ENCODE measurements at regions not wholly inside any gene's neighbourhood (a gene's known extent, or its start where the extent isn't known, plus 50 kb on each side); places are given as distances from the start of the nearest gene placed in this dataset.

- H3K4me1 ChIP-seq (ENCODE audit: control insufficient read depth, insufficient read depth, low read length), result no peaks in the 10 kb centered on the region
- H3K4me3 ChIP-seq (ENCODE audit: low read length), result no peak overlapping the region
- 84% methylated on average over 4 of the region's 4 CpGs for WGBS
- no peaks in the 10 kb centered on the region for H3K27me3 ChIP-seq (ENCODE audit: control insufficient read depth, insufficient read depth)
- intact Hi-C loops (cut with DNase I), result no loop called here
- DNase-seq (peak in 2 of 3 donors; percentile 52 to 77), ATAC-seq (no peak)
- no peak overlapping the region for H3K27ac ChIP-seq (ENCODE audit: low read length)
- H3K9me3 ChIP-seq (ENCODE audit: control insufficient read depth, low read length), result no peaks in the 10 kb centered on the region
Measured at GRCh38 chr1:94686882-94687281, 133.3 kb upstream of the SLC44A3 start.

- Histone ChIP-seq H3K27me3 (ENCODE audit: control insufficient read depth, insufficient read depth) (no peaks in the 10 kb centered on the region), H3K4me1 (ENCODE audit: control insufficient read depth, insufficient read depth, low read length) (no peaks in the 10 kb centered on the region), H3K27ac (ENCODE audit: low read length) (no peak overlapping the region), H3K9me3 (ENCODE audit: control insufficient read depth, low read length) (no peaks in the 10 kb centered on the region), H3K4me3 (ENCODE audit: low read length) (no peak overlapping the region)
- DNase-seq, result no peak
- 78% methylated on average over 7 of the region's 7 CpGs for WGBS
- peak in 1 of 2 donors; percentile 9 for ATAC-seq
- intact Hi-C loops (cut with DNase I), result no loop called here
Measured at GRCh38 chr1:94684690-94685250, 135.4 kb upstream of the SLC44A3 start.

DNA sequence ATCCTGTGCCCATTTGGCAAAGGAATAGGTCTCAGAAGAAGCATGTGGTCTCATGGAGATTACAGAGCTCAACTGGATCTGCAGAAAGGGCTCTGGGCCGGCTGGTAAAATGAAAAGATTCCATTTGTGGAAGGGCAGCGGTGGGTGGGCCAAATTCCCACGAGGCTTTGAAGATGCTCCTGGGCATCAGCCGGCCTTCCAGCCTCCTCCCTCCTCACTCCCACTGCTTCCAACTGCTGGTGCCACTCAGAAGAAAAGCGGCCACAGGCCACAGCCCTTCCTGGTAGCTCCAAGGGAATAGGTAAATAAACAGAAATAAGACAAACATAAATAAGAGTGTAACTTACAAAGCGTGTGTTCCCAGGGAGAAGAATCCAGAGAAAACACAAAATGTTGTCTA is 136.3 kb upstream of the SLC44A3 start:
- Histone ChIP-seq H3K27me3 (ENCODE audit: control insufficient read depth, insufficient read depth) (no peaks in the 10 kb centered on the region), H3K4me3 (ENCODE audit: low read length) (no peak overlapping the region), H3K9me3 (ENCODE audit: control insufficient read depth, low read length) (no peaks in the 10 kb centered on the region), H3K4me1 (ENCODE audit: control insufficient read depth, insufficient read depth, low read length) (peaks cover under 1% of the 10 kb centered on the region), H3K27ac (ENCODE audit: low read length) (no peak overlapping the region)
- DNase-seq (no peak), ATAC-seq (no peak)
- intact Hi-C loops (cut with DNase I), result no loop called here
- 82% methylated on average over 6 of the region's 6 CpGs for WGBS

DNA sequence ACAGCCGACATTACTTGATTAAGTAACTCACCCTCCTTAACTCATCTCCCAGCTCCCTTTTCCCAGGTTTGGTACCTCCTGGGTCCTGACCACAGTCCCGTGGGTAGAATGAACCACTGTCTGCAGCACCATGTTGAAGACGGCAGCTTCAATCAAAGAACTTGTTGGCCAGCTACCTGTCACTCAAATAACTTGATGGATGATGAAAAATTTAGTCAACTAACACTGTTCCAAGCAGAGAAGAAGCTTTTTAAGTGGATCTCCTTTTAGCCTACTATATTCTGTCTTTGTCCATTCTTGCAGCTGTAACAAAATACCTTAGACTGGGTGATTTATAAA is 138.4 kb upstream of the F3 start:
- intact Hi-C loops (cut with DNase I), result no loop called here
- Histone ChIP-seq H3K9me3 (ENCODE audit: control insufficient read depth, low read length) (no peaks in the 10 kb centered on the region), H3K4me3 (ENCODE audit: low read length) (no peak overlapping the region), H3K4me1 (ENCODE audit: control insufficient read depth, insufficient read depth, low read length) (peaks cover 3% of the 10 kb centered on the region), H3K27me3 (ENCODE audit: control insufficient read depth, insufficient read depth) (no peaks in the 10 kb centered on the region), H3K27ac (ENCODE audit: low read length) (no peak overlapping the region)
- 46% methylated on average over 3 of the region's 3 CpGs for WGBS
- ATAC-seq (no peak), DNase-seq (no peak)

GRCh38 chr1:94679332-94680038 is 137.9 kb upstream of the F3 start:
- no peak overlapping the region for H3K27ac ChIP-seq (ENCODE audit: low read length)
- WGBS, result 64% methylated on average over 4 of the region's 4 CpGs
- DNase-seq, result peak; percentile 74 to 92 (median 76)
- H3K4me1 ChIP-seq (ENCODE audit: control insufficient read depth, insufficient read depth, low read length), result peaks cover 3% of the 10 kb centered on the region
- no peak overlapping the region for H3K4me3 ChIP-seq (ENCODE audit: low read length)
- intact Hi-C loops (cut with DNase I), result no loop called here
- peak; percentile 86 to 90 for ATAC-seq
- H3K27me3 ChIP-seq (ENCODE audit: control insufficient read depth, insufficient read depth), result no peaks in the 10 kb centered on the region
- no peaks in the 10 kb centered on the region for H3K9me3 ChIP-seq (ENCODE audit: control insufficient read depth, low read length)

- H3K9me3 ChIP-seq (ENCODE audit: control insufficient read depth, low read length), result no peaks in the 10 kb centered on the region
- H3K27ac ChIP-seq (ENCODE audit: low read length), result no peak overlapping the region
- peak; percentile 56 to 76 for ATAC-seq
- 73% methylated on average over 11 of the region's 11 CpGs for WGBS
- intact Hi-C loops (cut with DNase I), result no loop called here
- DNase-seq, result peak in 1 of 3 donors; percentile 77
- H3K4me1 ChIP-seq (ENCODE audit: control insufficient read depth, insufficient read depth, low read length), result peaks cover 3% of the 10 kb centered on the region
- no peak overlapping the region for H3K4me3 ChIP-seq (ENCODE audit: low read length)
- no peaks in the 10 kb centered on the region for H3K27me3 ChIP-seq (ENCODE audit: control insufficient read depth, insufficient read depth)
Measured at GRCh38 chr1:94678202-94678848, 136.8 kb upstream of the F3 start.

- Histone ChIP-seq H3K27me3 (ENCODE audit: control insufficient read depth, insufficient read depth) (no peaks in the 10 kb centered on the region), H3K4me1 (ENCODE audit: control insufficient read depth, insufficient read depth, low read length) (peaks cover 3% of the 10 kb centered on the region), H3K9me3 (ENCODE audit: control insufficient read depth, low read length) (no peaks in the 10 kb centered on the region), H3K4me3 (ENCODE audit: low read length) (no peak overlapping the region), H3K27ac (ENCODE audit: low read length) (no peak overlapping the region)
- intact Hi-C loops (cut with DNase I), result no loop called here
- DNase-seq, result no peak
- 84% methylated on average over 7 of the region's 7 CpGs for WGBS
- no peak for ATAC-seq
Measured at GRCh38 chr1:94677714-94678113, 136.2 kb upstream of the F3 start.

GRCh38 chr1:94677087-94677486 is 135.5 kb upstream of the F3 start:
- no peak for DNase-seq
- Histone ChIP-seq H3K27ac (ENCODE audit: low read length) (no peak overlapping the region), H3K4me1 (ENCODE audit: control insufficient read depth, insufficient read depth, low read length) (peaks cover 3% of the 10 kb centered on the region), H3K27me3 (ENCODE audit: control insufficient read depth, insufficient read depth) (no peaks in the 10 kb centered on the region), H3K4me3 (ENCODE audit: low read length) (no peak overlapping the region), H3K9me3 (ENCODE audit: control insufficient read depth, low read length) (no peaks in the 10 kb centered on the region)
- intact Hi-C loops (cut with DNase I), result no loop called here
- ATAC-seq, result no peak
- WGBS, result 70% methylated on average over 5 of the region's 5 CpGs

DNA sequence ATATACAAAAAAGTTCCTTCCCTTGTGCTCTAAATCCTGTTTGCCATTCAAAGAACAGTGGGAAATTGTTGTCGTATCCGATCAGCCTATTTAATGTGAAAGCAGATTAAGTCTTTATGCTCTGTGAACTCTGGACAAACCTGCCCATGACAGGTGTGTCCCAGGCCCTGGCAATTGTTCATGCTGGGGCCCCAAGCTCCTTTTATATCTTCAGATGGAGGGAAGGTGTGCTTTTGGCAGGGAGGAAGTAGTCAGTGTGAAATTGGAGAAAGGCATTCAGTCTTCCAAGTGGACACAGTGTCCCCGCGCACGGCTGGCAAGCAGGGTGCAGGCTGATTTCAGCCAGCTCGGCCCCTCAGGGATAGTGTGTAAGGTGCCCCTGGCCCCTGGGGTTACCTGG is 135.1 kb upstream of the F3 start:
- Histone ChIP-seq H3K9me3 (ENCODE audit: control insufficient read depth, low read length) (no peaks in the 10 kb centered on the region), H3K27me3 (ENCODE audit: control insufficient read depth, insufficient read depth) (no peaks in the 10 kb centered on the region), H3K4me1 (ENCODE audit: control insufficient read depth, insufficient read depth, low read length) (peaks cover 3% of the 10 kb centered on the region), H3K27ac (ENCODE audit: low read length) (no peak overlapping the region), H3K4me3 (ENCODE audit: low read length) (no peak overlapping the region)
- ATAC-seq (no peak), DNase-seq (peak in 1 of 3 donors; percentile 49)
- WGBS, result 83% methylated on average over 6 of the region's 6 CpGs
- intact Hi-C loops (cut with DNase I), result no loop called here

DNA sequence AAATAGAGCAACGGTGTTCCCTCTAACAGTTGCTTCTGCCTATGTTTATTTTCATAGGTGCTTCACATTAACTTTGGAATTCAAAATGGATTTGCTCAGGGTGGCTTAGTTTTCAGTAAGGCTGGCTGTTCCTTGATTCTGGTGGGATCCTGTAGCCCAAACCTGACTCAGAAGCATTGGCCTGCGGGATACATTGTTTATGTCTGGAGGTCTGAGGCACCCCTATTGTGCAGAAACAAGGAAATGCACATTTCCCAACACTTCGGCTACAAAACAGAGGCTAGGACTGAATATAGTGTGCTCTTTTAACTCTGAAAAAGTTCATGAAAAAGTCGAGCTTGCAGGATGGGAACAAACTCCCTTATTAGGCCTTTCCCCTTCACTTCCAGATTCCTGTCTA is 133.8 kb upstream of the F3 start:
- intact Hi-C loops (cut with DNase I), result no loop called here
- no peaks in the 10 kb centered on the region for H3K27me3 ChIP-seq (ENCODE audit: control insufficient read depth, insufficient read depth)
- no peak for DNase-seq
- WGBS, result 75% methylated on average over 4 of the region's 4 CpGs
- H3K4me3 ChIP-seq (ENCODE audit: low read length), result no peak overlapping the region
- H3K4me1 ChIP-seq (ENCODE audit: control insufficient read depth, insufficient read depth, low read length), result peaks cover 3% of the 10 kb centered on the region
- H3K27ac ChIP-seq (ENCODE audit: low read length), result no peak overlapping the region
- no peaks in the 10 kb centered on the region for H3K9me3 ChIP-seq (ENCODE audit: control insufficient read depth, low read length)
- ATAC-seq, result no peak

DNA sequence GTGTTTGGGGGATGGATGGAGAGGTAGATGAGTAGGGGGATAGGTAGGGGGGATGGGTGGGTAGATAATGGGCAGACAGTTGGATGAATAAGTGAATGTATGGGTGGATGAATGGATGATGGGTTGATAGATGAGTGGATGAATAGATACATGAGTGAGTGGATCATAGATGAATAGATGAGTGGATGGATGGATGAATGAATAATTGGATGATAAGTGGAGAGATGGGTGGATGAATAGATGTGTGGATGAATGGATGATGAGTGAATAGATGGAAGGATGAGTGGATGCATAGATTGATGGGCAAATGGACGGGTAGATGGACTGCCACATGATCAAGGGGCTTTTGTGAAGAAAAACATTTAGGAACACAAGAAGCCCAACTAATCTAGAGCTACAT is 133.3 kb upstream of the F3 start:
- H3K9me3 ChIP-seq (ENCODE audit: control insufficient read depth, low read length), result no peaks in the 10 kb centered on the region
- no peak for ATAC-seq
- H3K27me3 ChIP-seq (ENCODE audit: control insufficient read depth, insufficient read depth), result no peaks in the 10 kb centered on the region
- intact Hi-C loops (cut with DNase I), result no loop called here
- H3K27ac ChIP-seq (ENCODE audit: low read length), result no peak overlapping the region
- peaks cover 3% of the 10 kb centered on the region for H3K4me1 ChIP-seq (ENCODE audit: control insufficient read depth, insufficient read depth, low read length)
- 90% methylated on average over 1 of the region's 1 CpG for WGBS
- H3K4me3 ChIP-seq (ENCODE audit: low read length), result no peak overlapping the region
- no peak for DNase-seq
